K562 (cell line): ENCODE measurements at regions not wholly inside any gene's neighbourhood (a gene's known extent, or its start where the extent isn't known, plus 50 kb on each side); places are given as distances from the start of the nearest gene placed in this dataset.
"Not testable (repeated sequence)": the region's sequence is repeated elsewhere in the genome, so short reads cannot be mapped to it uniquely, and the experiment has no call there.

Source experiments
- KLF1 ChIP-seq: fragments of 450-650 bp; IDR thresholded peaks from 2 replicates; pipeline ENCODE4 v1.6.1; 2016; ENCODE audit warnings: missing genetic modification characterization, missing compliant biosample characterization
- POLR2A ChIP-seq: fragments of 450-650 bp; conservative IDR thresholded peaks from 2 replicates; pipeline ENCODE4 v1.6.1; 2016
- RAD21 ChIP-seq, 2 experiments: fragments of 250-450 bp in 1 of 2; fragments of 450-650 bp in 1 of 2; sonication (Bioruptor Pico) in 1 of 2; formaldehyde crosslinking in 1 of 2; IDR thresholded peaks in 1 of 2; conservative IDR thresholded peaks in 1 of 2; 2 replicates each; pipeline versions ENCODE4 v1.4.0 to v1.8.0; 2020 to 2022; ENCODE audit warnings: mild to moderate bottlenecking in 2 of 2, moderate library complexity in 1 of 2
- ZNF140 ChIP-seq: fragments of 250-450 bp; sonication (Bioruptor Pico); IDR thresholded peaks from 2 replicates; pipeline ENCODE4 v1.8.0; 2021; ENCODE audit warnings: moderate library complexity, mild to moderate bottlenecking, inconsistent platforms
- TF ChIP-seq, protein P1 (sequence below): fragments of 250-450 bp; sonication (Bioruptor Pico); IDR thresholded peaks from 2 replicates; pipeline ENCODE4 v1.5.0; 2022; ENCODE audit warnings: mild to moderate bottlenecking
- TF ChIP-seq, protein P2 (sequence below), 3 experiments: IDR thresholded peaks in 2 of 3; conservative IDR thresholded peaks in 1 of 3; 2 replicates each; pipeline ENCODE4 v1.5.1; 2011 to 2012; ENCODE audit warnings: low read length in 3 of 3, mild to moderate bottlenecking in 3 of 3, control low read depth in 2 of 3, improper control_type of control experiment in 1 of 3, inconsistent platforms in 1 of 3, low read depth in 1 of 3, mixed read lengths in 1 of 3, moderate library complexity in 1 of 3; ENCODE audit not compliant: insufficient read depth in 2 of 3
- TF ChIP-seq, protein P3 (sequence below): sonication (generic); formaldehyde crosslinking; IDR thresholded peaks from 2 replicates; pipeline ENCODE4 v1.4.0; 2020; ENCODE audit warnings: mild to moderate bottlenecking, missing genetic modification reagents

DNA sequence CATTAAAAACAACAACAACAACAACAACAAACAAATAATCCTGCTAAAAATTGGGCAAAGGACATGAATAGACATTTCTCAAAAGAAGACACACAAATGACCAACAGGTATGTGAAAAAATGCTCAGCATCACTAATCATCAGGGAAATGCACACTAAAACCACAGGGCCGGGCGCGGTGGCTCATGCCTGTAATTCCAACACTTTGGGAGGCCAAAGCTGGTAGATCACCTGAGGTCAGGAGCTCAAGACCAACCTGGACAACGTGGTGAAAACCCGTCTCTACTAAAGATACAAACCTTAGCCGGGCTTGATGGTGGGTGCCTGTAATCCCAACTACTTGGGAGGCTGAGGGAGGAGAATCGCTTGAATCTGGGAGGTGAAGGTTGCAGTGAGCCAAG is 103.6 kb downstream of the C11orf87 start:
- TF ChIP-seq, protein P1, sequence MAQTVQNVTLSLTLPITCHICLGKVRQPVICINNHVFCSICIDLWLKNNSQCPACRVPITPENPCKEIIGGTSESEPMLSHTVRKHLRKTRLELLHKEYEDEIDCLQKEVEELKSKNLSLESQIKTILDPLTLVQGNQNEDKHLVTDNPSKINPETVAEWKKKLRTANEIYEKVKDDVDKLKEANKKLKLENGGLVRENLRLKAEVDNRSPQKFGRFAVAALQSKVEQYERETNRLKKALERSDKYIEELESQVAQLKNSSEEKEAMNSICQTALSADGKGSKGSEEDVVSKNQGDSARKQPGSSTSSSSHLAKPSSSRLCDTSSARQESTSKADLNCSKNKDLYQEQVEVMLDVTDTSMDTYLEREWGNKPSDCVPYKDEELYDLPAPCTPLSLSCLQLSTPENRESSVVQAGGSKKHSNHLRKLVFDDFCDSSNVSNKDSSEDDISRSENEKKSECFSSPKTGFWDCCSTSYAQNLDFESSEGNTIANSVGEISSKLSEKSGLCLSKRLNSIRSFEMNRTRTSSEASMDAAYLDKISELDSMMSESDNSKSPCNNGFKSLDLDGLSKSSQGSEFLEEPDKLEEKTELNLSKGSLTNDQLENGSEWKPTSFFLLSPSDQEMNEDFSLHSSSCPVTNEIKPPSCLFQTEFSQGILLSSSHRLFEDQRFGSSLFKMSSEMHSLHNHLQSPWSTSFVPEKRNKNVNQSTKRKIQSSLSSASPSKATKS (CRISPR knock-in tag), result not testable (repeated sequence)
- not testable (repeated sequence) for TF ChIP-seq RAD21 (CRISPR knock-in tag; conservative IDR thresholded peaks at IDR 0.05 in 1 of 2, IDR thresholded peaks at IDR 0.05 in 1 of 2); KLF1 (tag); POLR2A; ZNF140 (CRISPR knock-in tag)
- TF ChIP-seq, protein P2, sequence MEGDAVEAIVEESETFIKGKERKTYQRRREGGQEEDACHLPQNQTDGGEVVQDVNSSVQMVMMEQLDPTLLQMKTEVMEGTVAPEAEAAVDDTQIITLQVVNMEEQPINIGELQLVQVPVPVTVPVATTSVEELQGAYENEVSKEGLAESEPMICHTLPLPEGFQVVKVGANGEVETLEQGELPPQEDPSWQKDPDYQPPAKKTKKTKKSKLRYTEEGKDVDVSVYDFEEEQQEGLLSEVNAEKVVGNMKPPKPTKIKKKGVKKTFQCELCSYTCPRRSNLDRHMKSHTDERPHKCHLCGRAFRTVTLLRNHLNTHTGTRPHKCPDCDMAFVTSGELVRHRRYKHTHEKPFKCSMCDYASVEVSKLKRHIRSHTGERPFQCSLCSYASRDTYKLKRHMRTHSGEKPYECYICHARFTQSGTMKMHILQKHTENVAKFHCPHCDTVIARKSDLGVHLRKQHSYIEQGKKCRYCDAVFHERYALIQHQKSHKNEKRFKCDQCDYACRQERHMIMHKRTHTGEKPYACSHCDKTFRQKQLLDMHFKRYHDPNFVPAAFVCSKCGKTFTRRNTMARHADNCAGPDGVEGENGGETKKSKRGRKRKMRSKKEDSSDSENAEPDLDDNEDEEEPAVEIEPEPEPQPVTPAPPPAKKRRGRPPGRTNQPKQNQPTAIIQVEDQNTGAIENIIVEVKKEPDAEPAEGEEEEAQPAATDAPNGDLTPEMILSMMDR (IDR thresholded peaks at IDR 0.05 in 2 of 3, conservative IDR thresholded peaks at IDR 0.05 in 1 of 3; ENCODE audit: insufficient read depth in 2 of 3, low read depth in 1 of 3, low read length in 3 of 3), result not testable (repeated sequence)
- TF ChIP-seq, protein P3, sequence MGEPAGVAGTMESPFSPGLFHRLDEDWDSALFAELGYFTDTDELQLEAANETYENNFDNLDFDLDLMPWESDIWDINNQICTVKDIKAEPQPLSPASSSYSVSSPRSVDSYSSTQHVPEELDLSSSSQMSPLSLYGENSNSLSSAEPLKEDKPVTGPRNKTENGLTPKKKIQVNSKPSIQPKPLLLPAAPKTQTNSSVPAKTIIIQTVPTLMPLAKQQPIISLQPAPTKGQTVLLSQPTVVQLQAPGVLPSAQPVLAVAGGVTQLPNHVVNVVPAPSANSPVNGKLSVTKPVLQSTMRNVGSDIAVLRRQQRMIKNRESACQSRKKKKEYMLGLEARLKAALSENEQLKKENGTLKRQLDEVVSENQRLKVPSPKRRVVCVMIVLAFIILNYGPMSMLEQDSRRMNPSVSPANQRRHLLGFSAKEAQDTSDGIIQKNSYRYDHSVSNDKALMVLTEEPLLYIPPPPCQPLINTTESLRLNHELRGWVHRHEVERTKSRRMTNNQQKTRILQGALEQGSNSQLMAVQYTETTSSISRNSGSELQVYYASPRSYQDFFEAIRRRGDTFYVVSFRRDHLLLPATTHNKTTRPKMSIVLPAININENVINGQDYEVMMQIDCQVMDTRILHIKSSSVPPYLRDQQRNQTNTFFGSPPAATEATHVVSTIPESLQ (CRISPR knock-in tag), result not testable (repeated sequence)
